ENCODE measurements at regions not wholly inside any gene's neighbourhood (a gene's known extent, or its start where the extent isn't known, plus 50 kb on each side); places are given as distances from the start of the nearest gene placed in this dataset.
A peak's percentile ranks its signal among the peaks of the same experiment; 100 is the strongest.

- TF ChIP-seq, protein P1, sequence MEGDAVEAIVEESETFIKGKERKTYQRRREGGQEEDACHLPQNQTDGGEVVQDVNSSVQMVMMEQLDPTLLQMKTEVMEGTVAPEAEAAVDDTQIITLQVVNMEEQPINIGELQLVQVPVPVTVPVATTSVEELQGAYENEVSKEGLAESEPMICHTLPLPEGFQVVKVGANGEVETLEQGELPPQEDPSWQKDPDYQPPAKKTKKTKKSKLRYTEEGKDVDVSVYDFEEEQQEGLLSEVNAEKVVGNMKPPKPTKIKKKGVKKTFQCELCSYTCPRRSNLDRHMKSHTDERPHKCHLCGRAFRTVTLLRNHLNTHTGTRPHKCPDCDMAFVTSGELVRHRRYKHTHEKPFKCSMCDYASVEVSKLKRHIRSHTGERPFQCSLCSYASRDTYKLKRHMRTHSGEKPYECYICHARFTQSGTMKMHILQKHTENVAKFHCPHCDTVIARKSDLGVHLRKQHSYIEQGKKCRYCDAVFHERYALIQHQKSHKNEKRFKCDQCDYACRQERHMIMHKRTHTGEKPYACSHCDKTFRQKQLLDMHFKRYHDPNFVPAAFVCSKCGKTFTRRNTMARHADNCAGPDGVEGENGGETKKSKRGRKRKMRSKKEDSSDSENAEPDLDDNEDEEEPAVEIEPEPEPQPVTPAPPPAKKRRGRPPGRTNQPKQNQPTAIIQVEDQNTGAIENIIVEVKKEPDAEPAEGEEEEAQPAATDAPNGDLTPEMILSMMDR (conservative IDR thresholded peaks at IDR 0.05): no peak
- H3K27ac ChIP-seq: no peak overlapping the region
Observed at GRCh38 chr5:56323505-56323904, 90.4 kb upstream of the ANKRD55 start.

DNA sequence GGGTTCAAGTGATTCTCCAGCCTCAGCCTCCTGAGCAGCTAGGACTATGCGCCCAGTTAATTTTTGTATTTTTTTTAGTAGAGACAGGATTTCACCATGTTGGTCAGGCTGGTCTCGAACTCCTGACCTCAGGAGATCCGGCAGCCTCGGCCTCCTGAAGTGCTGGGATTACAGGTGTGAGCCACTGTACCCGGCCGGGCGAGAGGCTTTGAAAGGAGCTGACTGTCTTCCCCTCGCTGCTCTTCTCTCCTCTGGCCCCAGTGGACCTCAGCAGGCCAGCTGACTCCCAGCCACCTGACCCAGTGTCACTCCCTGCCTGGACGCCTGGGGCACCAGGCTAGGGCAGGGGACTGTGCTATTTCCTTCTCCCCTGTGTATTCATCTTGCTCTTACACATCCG lies 89.5 kb upstream of the ANKRD55 start:
- no peak overlapping the region for H3K27ac ChIP-seq
- TF ChIP-seq, protein P1 (conservative IDR thresholded peaks at IDR 0.05): no peak

GRCh38 chr5:56321236-56321881 lies 88.2 kb upstream of the ANKRD55 start:
- TF ChIP-seq, protein P1 (conservative IDR thresholded peaks at IDR 0.05): no peak

DNA sequence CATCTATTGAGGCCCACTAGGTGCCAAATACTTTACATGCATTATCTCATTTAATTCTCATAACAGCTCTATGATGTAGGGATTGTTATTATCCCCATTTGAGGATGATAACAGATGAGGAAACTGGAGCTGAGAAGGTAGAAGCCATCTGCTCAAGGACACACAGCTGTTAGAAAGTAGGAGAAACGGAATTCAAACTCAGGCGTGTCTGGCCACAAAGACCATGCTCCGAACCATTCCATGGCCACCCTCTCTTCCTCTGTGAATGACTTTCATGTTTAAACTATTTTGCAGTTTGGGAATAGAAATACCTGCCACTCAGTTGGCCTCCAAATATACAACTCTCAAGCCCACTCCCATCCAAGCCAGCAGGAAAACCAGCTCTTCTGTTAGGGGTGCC lies 87.6 kb upstream of the ANKRD55 start:
- TF ChIP-seq, protein P1 (conservative IDR thresholded peaks at IDR 0.05): no peak
- H3K27ac ChIP-seq: no peak overlapping the region

More at GRCh38 chr5:56321236-56321881, 88.2 kb upstream of the ANKRD55 start:
- no peak overlapping the region for H3K27ac ChIP-seq

DNA sequence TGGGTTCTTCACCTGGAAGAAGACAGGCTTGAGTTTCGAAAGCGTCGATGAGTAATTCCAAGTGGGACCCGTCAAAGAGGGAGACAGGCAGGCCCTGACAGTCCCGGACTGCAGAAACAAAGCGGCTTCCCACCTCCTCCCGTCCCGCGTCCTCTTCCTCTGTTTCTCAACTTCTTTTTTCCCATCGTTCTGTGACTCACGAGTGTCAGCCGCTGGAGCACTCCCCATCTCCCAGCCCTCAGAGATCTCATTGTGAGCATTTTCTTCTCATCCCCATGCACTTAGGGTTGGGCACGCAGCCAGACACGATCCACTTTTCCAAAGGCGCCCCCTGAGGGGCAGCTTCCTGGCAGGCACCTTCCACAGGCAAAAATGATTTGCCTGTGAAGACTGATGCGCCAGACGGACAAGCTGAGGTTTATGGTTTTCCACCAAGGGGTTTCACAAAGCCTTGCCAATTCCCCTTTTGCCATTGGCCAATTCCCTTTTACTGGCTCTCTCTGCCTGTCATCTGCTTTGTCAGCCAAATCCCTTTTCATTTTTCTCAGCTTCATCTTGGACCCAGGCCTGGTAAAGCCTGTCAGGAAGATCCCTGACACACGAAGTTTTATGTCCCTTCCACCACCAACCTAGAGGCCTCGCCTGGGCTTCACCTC lies 86.5 kb upstream of the ANKRD55 start:
- TF ChIP-seq, protein P1 (conservative IDR thresholded peaks at IDR 0.05): no peak
- no peak overlapping the region for H3K27ac ChIP-seq

DNA sequence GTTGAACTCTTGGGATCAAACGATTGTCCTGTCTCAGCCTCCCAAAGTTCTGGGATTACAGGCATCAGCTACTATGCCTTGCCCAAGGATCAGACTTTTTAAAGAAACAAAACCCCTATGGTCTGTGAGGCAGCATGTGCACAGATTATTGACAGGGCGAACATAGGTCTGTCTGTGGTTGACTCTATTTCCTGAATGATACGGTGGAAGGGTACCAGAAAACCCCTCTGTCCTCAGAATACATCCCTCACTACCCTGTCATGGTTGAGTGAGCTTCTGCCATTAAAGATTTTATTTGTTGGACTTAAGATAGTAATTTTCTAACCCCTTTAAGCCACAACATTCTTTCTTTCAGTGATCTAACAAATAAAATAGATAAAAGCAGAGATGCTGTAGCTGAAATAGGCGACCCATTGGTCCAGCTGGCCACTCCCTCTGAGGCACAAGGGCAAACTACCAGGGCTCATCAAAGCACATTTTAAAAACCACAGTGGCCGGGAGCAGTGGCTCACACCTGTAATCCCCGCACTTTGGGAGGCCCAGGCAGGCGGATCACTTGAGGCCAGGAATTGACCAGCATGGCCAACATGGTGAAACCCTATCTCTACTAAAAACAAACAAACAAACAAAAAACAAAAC lies 84.9 kb upstream of the ANKRD55 start:
- TF ChIP-seq, protein P1 (conservative IDR thresholded peaks at IDR 0.05): no peak
- H3K27ac ChIP-seq: peak overlapping the region; percentile 16; the same call in 1 of the 2 replicates

DNA sequence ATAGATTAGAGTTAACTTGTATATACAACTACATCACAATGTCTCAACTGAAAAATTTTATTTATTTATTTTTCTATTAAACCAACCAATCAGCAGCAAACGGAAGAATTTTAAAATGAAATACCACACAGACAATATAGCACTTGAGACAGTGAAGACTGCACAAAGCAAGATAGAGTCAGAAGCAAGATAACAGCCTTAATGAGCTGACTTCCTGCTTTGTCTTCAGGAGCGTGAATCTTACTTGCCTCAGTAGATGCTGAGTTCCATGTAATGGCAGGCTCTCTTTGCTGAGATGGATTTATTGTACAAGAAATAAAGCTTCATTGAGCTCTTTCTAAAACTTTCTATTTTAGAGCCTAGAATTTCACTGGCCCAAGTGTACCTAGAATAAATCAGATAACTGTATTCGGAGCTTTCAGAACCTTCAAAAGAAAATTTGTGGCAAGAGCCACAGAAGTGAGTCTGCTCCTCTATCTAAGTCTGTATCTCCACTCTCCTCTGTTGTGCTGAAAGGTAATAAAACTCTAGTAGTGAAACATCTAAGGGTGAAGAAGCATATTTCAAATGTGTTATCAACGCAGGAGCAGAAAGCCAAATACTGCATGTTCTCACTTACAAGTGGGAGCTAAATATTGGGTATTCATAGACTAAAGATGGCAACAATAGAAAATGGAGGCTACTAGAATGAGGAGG lies 83.3 kb upstream of the ANKRD55 start:
- H3K27ac ChIP-seq: no peak overlapping the region
- TF ChIP-seq, protein P1 (conservative IDR thresholded peaks at IDR 0.05): no peak
